IPS-15b (cell line): ENCODE measurements at regions not wholly inside any gene's neighbourhood (a gene's known extent, or its start where the extent isn't known, plus 50 kb on each side); places are given as distances from the start of the nearest gene placed in this dataset.
"Not testable (repeated sequence)": the region's sequence is repeated elsewhere in the genome, so short reads cannot be mapped to it uniquely, and the experiment has no call there.

Source experiments
- H3K27me3 ChIP-seq: one replicate; pipeline ENCODE4 v1.6.1; 2013; ENCODE audit warnings: low read length; ENCODE audit not compliant: control insufficient read depth, insufficient read depth
- H3K36me3 ChIP-seq: one replicate; pipeline ENCODE4 v1.6.1; 2013; ENCODE audit warnings: low read length; ENCODE audit not compliant: control insufficient read depth, insufficient read depth
- H3K4me1 ChIP-seq: one replicate; pipeline ENCODE4 v1.6.1; 2013; ENCODE audit warnings: mild to moderate bottlenecking, low read length; ENCODE audit not compliant: control insufficient read depth, insufficient read depth
- H3K4me3 ChIP-seq: one replicate; pipeline ENCODE4 v1.5.1; 2013; ENCODE audit warnings: low read depth, low read length
- H3K9ac ChIP-seq: one replicate; pipeline ENCODE4 v1.6.1; 2013; ENCODE audit warnings: low read depth, mild to moderate bottlenecking, low read length
- H3K9me3 ChIP-seq: one replicate; pipeline ENCODE4 v1.6.1; 2013; ENCODE audit warnings: mild to moderate bottlenecking, low read length; ENCODE audit not compliant: control insufficient read depth, insufficient read depth

DNA sequence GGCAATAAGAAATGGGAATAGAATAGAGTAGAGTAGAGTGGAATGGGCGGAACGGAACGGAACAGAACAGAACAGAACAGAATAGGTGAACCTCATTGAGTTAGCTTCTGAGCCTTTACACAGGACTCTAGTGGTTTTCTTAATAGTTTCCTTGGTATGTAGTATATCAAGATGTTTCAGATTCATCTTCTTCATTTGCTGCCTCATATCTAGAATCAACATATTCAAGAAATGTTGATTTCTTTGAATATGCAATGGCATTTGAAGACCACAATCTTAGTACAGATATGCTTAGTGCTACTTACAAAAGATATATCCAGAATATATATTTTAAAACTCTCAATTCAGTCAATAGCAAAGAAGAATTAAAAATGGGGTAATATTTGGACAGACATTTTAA, 133.8 kb downstream of the TSEN15 start:
- no peak overlapping the region for H3K4me3 ChIP-seq
- H3K9ac ChIP-seq: no peak overlapping the region
- no peaks in the 10 kb centered on the region for H3K36me3 ChIP-seq
- H3K27me3 ChIP-seq: no peaks in the 10 kb centered on the region
- no peaks in the 10 kb centered on the region for H3K4me1 ChIP-seq
- no peaks in the 10 kb centered on the region for H3K9me3 ChIP-seq

DNA sequence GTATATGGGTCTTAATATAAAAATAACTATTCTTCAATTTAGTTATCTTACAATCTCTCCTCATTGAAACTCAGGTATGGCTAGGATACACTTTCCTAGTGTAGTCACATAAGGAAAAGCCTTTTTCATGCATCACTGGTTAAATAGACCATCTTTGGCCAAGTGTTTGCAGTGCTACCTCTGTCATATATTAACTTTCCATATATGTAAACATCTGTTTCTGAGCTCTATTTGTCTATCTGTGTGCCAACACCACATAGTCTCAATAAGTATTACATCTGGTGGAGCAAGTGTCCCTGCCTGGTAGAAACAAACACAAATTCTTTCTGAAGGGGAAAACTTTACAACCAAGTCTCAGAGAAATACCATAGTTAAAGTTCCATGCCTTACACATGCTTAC, 134.6 kb downstream of the TSEN15 start:
- no peak overlapping the region for H3K9ac ChIP-seq
- H3K36me3 ChIP-seq: no peaks in the 10 kb centered on the region
- H3K4me1 ChIP-seq: no peaks in the 10 kb centered on the region
- no peak overlapping the region for H3K4me3 ChIP-seq
- H3K9me3 ChIP-seq: no peaks in the 10 kb centered on the region
- no peaks in the 10 kb centered on the region for H3K27me3 ChIP-seq

DNA sequence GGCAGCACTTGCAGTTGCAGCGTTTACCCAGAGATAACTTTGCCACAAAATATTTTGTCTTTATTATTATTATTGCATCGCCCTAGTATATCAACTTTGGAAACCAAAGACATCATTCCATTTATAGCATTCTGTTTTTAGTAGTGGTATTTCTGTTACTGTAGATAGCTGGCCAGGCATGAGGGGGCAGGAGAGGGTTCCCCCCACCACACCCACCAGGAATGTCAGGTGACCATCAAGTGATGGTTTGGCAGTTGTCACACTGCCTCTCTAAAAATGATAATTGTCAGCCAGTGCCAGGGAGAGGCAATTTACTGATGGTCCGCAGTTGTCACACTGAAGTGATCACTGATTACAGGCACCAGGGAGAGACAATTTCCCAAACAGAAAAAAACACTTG, 135.6 kb downstream of the TSEN15 start:
- no peaks in the 10 kb centered on the region for H3K27me3 ChIP-seq
- no peaks in the 10 kb centered on the region for H3K4me1 ChIP-seq
- H3K36me3 ChIP-seq: no peaks in the 10 kb centered on the region
- no peak overlapping the region for H3K9ac ChIP-seq
- no peak overlapping the region for H3K4me3 ChIP-seq
- H3K9me3 ChIP-seq: no peaks in the 10 kb centered on the region

DNA sequence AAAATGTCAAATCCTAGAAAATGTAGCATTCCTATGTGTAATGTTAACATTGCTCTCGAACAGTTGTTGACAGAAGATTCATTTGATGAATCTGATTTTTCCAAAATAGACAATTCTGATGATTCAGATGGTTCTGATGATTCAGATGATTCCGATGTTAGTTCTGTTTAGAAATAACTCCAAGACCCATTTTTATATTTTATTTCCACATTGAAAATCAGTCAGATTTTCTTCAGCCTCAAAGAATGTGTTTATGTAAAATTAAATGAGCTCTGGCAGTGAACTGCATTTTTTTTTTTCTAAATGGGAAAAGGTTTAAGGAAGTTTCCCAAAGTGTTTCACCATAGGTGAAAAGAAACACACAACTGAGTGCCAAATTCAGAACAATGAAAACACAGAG, 136.5 kb downstream of the TSEN15 start:
- Histone ChIP-seq H3K9me3 (no peaks in the 10 kb centered on the region), H3K4me3 (no peak overlapping the region), H3K4me1 (no peaks in the 10 kb centered on the region), H3K9ac (no peak overlapping the region), H3K36me3 (no peaks in the 10 kb centered on the region), H3K27me3 (no peaks in the 10 kb centered on the region)

DNA sequence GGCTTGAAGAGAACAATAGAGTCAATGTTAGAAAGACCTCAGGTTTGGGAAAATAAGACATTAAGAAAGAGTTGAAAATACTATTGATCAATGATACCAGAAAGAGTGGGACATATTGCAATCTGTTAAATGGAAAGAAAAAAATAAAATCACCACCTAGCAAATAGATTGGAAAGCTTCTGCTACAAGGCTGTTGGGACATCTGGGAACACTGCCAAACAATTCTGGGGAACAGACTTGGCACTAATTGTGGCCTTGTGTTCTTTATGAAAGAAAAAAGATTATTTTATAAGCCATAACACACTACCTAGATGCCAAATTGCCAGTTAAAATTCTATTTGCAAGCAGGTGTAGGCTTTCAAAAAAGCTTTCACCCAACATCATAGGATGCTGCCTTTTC, 137.8 kb downstream of the TSEN15 start:
- H3K4me1 ChIP-seq: no peaks in the 10 kb centered on the region
- no peaks in the 10 kb centered on the region for H3K9me3 ChIP-seq
- H3K36me3 ChIP-seq: no peaks in the 10 kb centered on the region
- no peak overlapping the region for H3K4me3 ChIP-seq
- H3K27me3 ChIP-seq: no peaks in the 10 kb centered on the region
- no peak overlapping the region for H3K9ac ChIP-seq

DNA sequence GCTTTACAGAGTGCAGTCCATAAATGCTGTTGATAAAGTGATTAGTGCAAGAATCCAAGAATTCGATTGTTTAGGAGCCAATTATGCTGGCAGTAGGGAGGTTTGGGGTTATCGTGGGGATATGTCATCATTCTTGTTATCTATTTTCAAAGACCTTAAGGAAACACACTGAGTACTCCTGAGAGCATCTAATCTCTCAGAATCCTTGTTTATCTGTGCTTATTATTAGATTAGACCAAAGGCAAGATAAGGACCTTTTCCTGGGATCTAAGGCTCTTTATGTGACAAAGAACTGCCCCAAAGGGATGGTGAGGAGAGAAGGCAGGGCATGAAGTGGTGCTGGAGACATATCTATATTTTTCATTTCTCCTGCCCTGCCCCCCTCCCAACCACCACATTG, 139.1 kb downstream of the TSEN15 start:
- Histone ChIP-seq H3K4me1 (no peaks in the 10 kb centered on the region), H3K4me3 (no peak overlapping the region), H3K9me3 (no peaks in the 10 kb centered on the region), H3K36me3 (no peaks in the 10 kb centered on the region), H3K27me3 (no peaks in the 10 kb centered on the region), H3K9ac (no peak overlapping the region)

DNA sequence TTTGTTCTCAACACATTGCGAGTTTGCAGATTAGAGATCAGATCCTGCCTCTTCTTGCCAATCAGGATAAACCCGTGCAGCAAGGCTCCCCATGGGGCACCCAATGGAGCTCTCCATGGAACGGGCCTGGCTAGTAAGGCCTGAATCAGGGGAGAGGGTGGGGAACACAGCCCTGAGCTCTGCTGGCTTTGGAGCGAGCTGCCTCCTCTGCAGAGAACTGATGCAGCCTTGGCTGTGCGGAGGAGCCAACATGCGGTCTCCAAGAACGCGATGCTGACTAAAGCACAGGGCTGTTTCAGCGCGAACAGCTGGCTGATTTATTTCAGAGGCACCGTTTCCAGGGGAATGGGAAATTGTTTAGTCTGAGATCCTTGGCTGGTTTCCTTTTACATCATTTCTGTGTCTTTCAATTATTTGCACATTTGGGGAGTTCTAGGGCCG, 139.7 kb downstream of the TSEN15 start:
- no peaks in the 10 kb centered on the region for H3K4me1 ChIP-seq
- no peaks in the 10 kb centered on the region for H3K36me3 ChIP-seq
- no peaks in the 10 kb centered on the region for H3K9me3 ChIP-seq
- no peak overlapping the region for H3K4me3 ChIP-seq
- H3K9ac ChIP-seq: no peak overlapping the region
- no peaks in the 10 kb centered on the region for H3K27me3 ChIP-seq

DNA sequence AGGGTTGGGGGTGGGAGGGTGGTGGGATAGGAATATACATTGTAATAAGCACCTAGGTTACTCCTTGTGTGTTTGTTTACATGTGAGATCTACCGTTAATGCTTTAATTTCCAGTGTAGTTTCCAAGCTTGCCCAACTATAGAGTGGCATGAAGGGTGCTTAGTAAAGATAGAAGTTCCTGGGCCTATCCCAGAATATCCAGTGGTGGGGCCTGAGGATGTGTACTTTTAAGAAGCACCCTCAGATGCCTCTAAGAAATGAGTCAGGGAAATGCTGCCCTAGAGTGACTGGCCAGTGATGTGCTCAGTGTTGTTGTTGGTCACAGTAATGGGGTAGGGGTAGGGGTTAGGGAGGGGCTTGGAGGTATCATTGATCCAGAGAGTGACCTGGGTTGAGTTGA, 141.3 kb downstream of the TSEN15 start:
- no peaks in the 10 kb centered on the region for H3K36me3 ChIP-seq
- no peak overlapping the region for H3K9ac ChIP-seq
- no peaks in the 10 kb centered on the region for H3K9me3 ChIP-seq
- no peaks in the 10 kb centered on the region for H3K4me1 ChIP-seq
- H3K27me3 ChIP-seq: no peaks in the 10 kb centered on the region
- H3K4me3 ChIP-seq: no peak overlapping the region

DNA sequence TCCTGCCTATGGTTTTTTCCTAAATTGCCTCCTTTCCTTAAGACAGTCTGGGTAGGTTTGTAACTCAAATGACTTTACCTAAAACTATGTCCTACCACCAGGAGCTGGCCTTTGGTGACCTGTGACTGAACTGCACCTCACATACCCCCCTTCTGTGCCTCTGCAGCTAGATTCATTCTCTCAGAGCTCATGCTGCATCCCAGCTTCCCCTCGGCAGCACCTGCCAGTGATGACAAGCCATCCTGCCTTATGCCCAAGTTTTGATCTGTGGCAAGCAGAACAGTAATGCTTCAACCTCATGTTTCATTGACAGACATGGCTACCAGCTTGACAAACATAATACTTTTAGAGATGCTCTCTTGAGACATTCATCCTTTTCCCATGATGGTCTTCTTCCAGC, 141.9 kb downstream of the TSEN15 start:
- H3K9me3 ChIP-seq: no peaks in the 10 kb centered on the region
- H3K9ac ChIP-seq: no peak overlapping the region
- no peaks in the 10 kb centered on the region for H3K27me3 ChIP-seq
- no peak overlapping the region for H3K4me3 ChIP-seq
- H3K36me3 ChIP-seq: no peaks in the 10 kb centered on the region
- no peaks in the 10 kb centered on the region for H3K4me1 ChIP-seq

DNA sequence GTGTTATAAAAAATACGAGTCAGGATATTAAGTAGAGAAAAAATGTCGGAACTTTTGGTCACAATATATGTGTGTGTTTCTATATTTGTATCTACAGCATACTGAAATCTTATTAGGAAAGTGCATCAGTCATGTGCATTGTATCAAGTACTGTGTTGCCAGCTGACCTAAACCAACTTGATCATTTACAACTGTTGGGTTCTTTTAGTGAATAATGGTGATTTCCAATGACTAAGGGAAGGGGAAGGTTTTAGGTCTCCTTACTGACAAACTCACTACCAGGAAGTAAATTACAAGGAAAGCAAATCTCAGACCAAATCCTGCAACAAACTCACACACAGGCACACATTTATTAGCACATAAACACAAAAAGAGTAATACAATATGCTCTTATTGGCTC, 142.7 kb downstream of the TSEN15 start:
- Histone ChIP-seq H3K4me1 (no peaks in the 10 kb centered on the region), H3K36me3 (no peaks in the 10 kb centered on the region), H3K9ac (no peak overlapping the region), H3K9me3 (no peaks in the 10 kb centered on the region), H3K27me3 (no peaks in the 10 kb centered on the region), H3K4me3 (no peak overlapping the region)

DNA sequence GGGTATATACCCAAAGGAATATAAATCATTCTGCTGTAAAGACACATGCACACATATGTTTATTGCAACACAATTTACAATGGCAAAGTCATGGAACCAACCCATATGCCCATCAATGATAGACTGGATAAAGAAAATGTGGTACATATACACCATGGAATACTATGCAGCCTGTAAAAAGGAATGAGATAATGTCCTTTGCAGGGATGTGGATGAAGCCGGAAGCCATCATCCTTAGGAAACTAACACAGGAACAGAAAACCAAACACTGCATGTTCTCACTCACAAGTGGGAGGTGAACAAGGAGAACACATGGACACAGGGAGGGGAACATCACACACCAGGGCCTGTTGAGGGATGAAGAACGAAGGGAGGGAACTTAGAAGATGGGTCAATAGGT, 144.2 kb downstream of the TSEN15 start:
- H3K36me3 ChIP-seq, H3K9me3 ChIP-seq, H3K27me3 ChIP-seq, H3K9ac ChIP-seq, H3K4me3 ChIP-seq, H3K4me1 ChIP-seq: not testable (repeated sequence)

DNA sequence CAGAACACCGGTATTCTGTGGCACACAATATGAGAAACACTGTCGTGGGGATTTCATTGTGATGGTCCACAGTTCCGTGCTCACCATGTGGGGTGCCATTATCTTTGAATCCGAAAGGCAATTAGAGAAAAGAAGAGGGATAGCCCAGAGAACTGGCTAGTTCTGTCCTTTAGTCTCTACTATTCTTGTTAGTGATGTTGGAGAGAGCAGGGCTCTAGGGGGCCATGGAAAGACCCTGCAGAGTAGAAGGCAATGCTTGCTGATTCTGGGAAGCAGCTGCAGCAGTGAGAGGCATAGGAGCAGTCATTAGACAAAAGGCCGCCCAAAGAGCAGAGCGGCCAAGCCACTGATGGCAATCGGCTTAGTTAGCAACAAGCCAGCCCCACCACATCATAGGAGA, 146.3 kb downstream of the TSEN15 start:
- Histone ChIP-seq H3K36me3 (no peaks in the 10 kb centered on the region), H3K4me1 (no peaks in the 10 kb centered on the region), H3K27me3 (no peaks in the 10 kb centered on the region), H3K9ac (no peak overlapping the region), H3K9me3 (no peaks in the 10 kb centered on the region), H3K4me3 (no peak overlapping the region)

DNA sequence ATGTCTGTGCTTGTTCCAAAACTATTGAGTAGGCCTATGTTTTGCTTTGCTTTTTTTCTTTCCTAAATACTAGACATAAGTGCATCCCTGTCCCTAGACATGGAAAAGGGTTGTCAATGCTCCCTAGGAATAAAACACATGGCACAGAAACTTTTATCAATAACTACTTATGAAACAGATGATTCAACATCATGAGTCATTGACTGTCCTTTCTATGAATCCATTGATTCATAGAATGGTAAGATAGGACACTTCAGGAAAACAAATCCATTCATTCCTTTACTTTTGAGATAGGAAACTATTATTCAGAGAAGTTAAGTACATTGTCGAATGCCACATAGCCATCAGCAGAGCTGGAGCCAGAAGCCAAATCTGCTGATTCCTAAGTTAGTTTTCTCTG, 147.5 kb downstream of the TSEN15 start:
- Histone ChIP-seq H3K4me3 (no peak overlapping the region), H3K9me3 (no peaks in the 10 kb centered on the region), H3K4me1 (peaks cover 5% of the 10 kb centered on the region), H3K9ac (no peak overlapping the region), H3K27me3 (no peaks in the 10 kb centered on the region), H3K36me3 (no peaks in the 10 kb centered on the region)
